SK-N-SH (cell line): ENCODE measurements at regions not wholly inside any gene's neighbourhood (a gene's known extent, or its start where the extent isn't known, plus 50 kb on each side); places are given as distances from the start of the nearest gene placed in this dataset.

Experiments used
- CTCF ChIA-PET: fragments of 300-600, 350-600 bp; formaldehyde crosslinking; extraction: SDS; loops from one replicate; lab custom pipeline; 2021; lab: Yijun Ruan, JAX
- POLR2A ChIA-PET: fragments of 350-600 bp; sonication (Branson Sonifier 250); formaldehyde crosslinking; extraction: SDS; loops from one replicate; lab custom pipeline; 2020; ENCODE audit warnings: antibody characterized with exemption, inconsistent platforms; lab: Yijun Ruan, JAX
- DNase-seq: peaks from one replicate; pipeline ENCODE4 v3.0.0; 2012
- H2AFZ ChIP-seq: fragments of 200-600 bp; sonication (generic); 2 replicates; pipeline ENCODE4 v1.8.1; 2016; ENCODE audit warnings: antibody characterized with exemption, mild to moderate bottlenecking, low read depth
- H3F3A ChIP-seq: fragments of 200-600 bp; sonication (generic); replicated peaks from 2 replicates; pipeline ENCODE3; 2016; ENCODE audit warnings: antibody characterized with exemption, mild to moderate bottlenecking; ENCODE audit not compliant: insufficient read depth
- H3K27ac ChIP-seq, 2 experiments: fragments of 200-500 bp in 1 of 2; fragments of 200-600 bp in 1 of 2; sonication (Bioruptor generic) in 1 of 2; sonication (generic), shearing (Covaris generic) in 1 of 2; 2 replicates each; pipeline versions ENCODE4 v1.5.1 to v1.6.1; 2014 to 2016; ENCODE audit warnings: low read depth in 2 of 2, inconsistent platforms in 1 of 2, low read length in 1 of 2, mild to moderate bottlenecking in 1 of 2, mixed read lengths in 1 of 2
- H3K27me3 ChIP-seq: fragments of 200-600 bp; sonication (generic), shearing (Covaris generic); 2 replicates; pipeline ENCODE4 v1.6.1; 2016; ENCODE audit warnings: mixed run types; ENCODE audit not compliant: insufficient read depth
- H3K36me3 ChIP-seq, 2 experiments: fragments of 200-500 bp in 1 of 2; fragments of 200-600 bp in 1 of 2; sonication (Bioruptor generic) in 1 of 2; sonication (generic) in 1 of 2; replicated peaks in 1 of 2; 2 replicates each; pipeline versions ENCODE3 to v1.5.1; 2014 to 2016; ENCODE audit warnings: low read length in 1 of 2, mild to moderate bottlenecking in 1 of 2; ENCODE audit not compliant: insufficient read depth in 2 of 2, control insufficient read depth in 1 of 2
- H3K4me1 ChIP-seq, 2 experiments: fragments of 200-500 bp in 1 of 2; fragments of 200-600 bp in 1 of 2; sonication (Bioruptor generic) in 1 of 2; sonication (generic), shearing (Covaris generic) in 1 of 2; 2 replicates each; pipeline versions ENCODE4 v1.5.1 to v1.6.1; 2014 to 2016; ENCODE audit warnings: low read depth in 1 of 2, low read length in 1 of 2, mixed run types in 1 of 2; ENCODE audit not compliant: insufficient read depth in 2 of 2, control insufficient read depth in 1 of 2
- H3K4me2 ChIP-seq: fragments of 200-600 bp; sonication (generic), shearing (Covaris generic); 2 replicates; pipeline ENCODE4 v1.6.1; 2017; ENCODE audit warnings: mixed run types
- H3K4me3 ChIP-seq, 2 experiments: fragments of 200-500 bp in 1 of 2; fragments of 200-600 bp in 1 of 2; sonication (Bioruptor generic) in 1 of 2; sonication (generic), shearing (Covaris generic) in 1 of 2; 2 replicates each; pipeline versions ENCODE4 v1.5.1 to v1.8.1; 2014 to 2016; ENCODE audit warnings: low read depth in 2 of 2, inconsistent platforms in 1 of 2, low read length in 1 of 2, mild to moderate bottlenecking in 1 of 2, mixed read lengths in 1 of 2, moderate library complexity in 1 of 2
- H3K79me2 ChIP-seq: fragments of 200-600 bp; sonication (generic); 2 replicates; pipeline ENCODE4 v1.8.1; 2017; ENCODE audit warnings: mild to moderate bottlenecking; ENCODE audit not compliant: insufficient read depth
- H3K9ac ChIP-seq: fragments of 200-600 bp; sonication (generic); 2 replicates; pipeline ENCODE4 v1.6.1; 2017; ENCODE audit warnings: mixed run types
- H3K9me2 ChIP-seq: fragments of 200-600 bp; sonication (generic); 2 replicates; pipeline ENCODE4 v1.6.1; 2017; ENCODE audit warnings: mixed run types
- H3K9me3 ChIP-seq: fragments of 200-600 bp; sonication (generic); 2 replicates; pipeline ENCODE4 v1.6.1; 2017; ENCODE audit warnings: mixed run types, mild to moderate bottlenecking, moderate library complexity
- H4K20me1 ChIP-seq: fragments of 200-600 bp; sonication (generic); 2 replicates; pipeline ENCODE4 v1.6.1; 2017; ENCODE audit warnings: mild to moderate bottlenecking, mixed run types; ENCODE audit not compliant: insufficient read depth
- EP300 ChIP-seq, 2 experiments: IDR thresholded peaks; 2 replicates each; pipeline versions ENCODE4 v1.4.0 to v1.6.1; 2012; ENCODE audit warnings: borderline replicate concordance in 1 of 2, low read depth in 1 of 2, low read length in 1 of 2
- EZH2phosphoT487 ChIP-seq: fragments of 200-600 bp; sonication (generic); IDR thresholded peaks from 2 replicates; pipeline ENCODE4 v1.6.1; 2017; ENCODE audit warnings: low read depth, mixed run types, mild to moderate bottlenecking, antibody characterized with exemption, moderate library complexity, borderline replicate concordance
- FOXM1 ChIP-seq: IDR thresholded peaks from 2 replicates; pipeline ENCODE4 v1.4.0; 2012; ENCODE audit warnings: low read depth, mild to moderate bottlenecking
- GABPA ChIP-seq: IDR thresholded peaks from 2 replicates; pipeline ENCODE4 v1.4.0; 2012; ENCODE audit warnings: low read depth, mild to moderate bottlenecking
- GATA2 ChIP-seq: sonication (generic); formaldehyde crosslinking; IDR thresholded peaks from 2 replicates; pipeline ENCODE4 v1.5.0; 2020; ENCODE audit warnings: mild to moderate bottlenecking, missing genetic modification reagents
- NFIC ChIP-seq: IDR thresholded peaks from 2 replicates; pipeline ENCODE4 v1.4.0; 2012; ENCODE audit warnings: borderline replicate concordance
- POLR2AphosphoS5 ChIP-seq: IDR thresholded peaks from 2 replicates; pipeline ENCODE4 v1.6.1; 2012; ENCODE audit warnings: low read depth, low read length
- RCOR1 ChIP-seq: fragments of 150-350 bp; IDR thresholded peaks from 2 replicates; pipeline ENCODE4 v1.6.1; 2017; ENCODE audit warnings: antibody characterized with exemption, low read length
- RFX5 ChIP-seq: IDR thresholded peaks from 2 replicates; pipeline ENCODE4 v1.6.1; 2012; ENCODE audit warnings: mild to moderate bottlenecking, improper control_type of control experiment, low read length
- RXRA ChIP-seq: IDR thresholded peaks from 2 replicates; pipeline ENCODE4 v1.4.0; 2012; ENCODE audit warnings: low read depth, mild to moderate bottlenecking, borderline replicate concordance
- SIN3A ChIP-seq: IDR thresholded peaks from 2 replicates; pipeline ENCODE4 v1.6.1; 2012; ENCODE audit warnings: low read depth, mild to moderate bottlenecking, low read length, moderate library complexity, borderline replicate concordance
- TAF1 ChIP-seq: IDR thresholded peaks from 2 replicates; pipeline ENCODE4 v1.6.1; 2012; ENCODE audit warnings: low read depth, mild to moderate bottlenecking, low read length, moderate library complexity, borderline replicate concordance
- TCF12 ChIP-seq: IDR thresholded peaks from 2 replicates; pipeline ENCODE4 v1.4.0; 2012
- TEAD4 ChIP-seq: IDR thresholded peaks from 2 replicates; pipeline ENCODE4 v1.4.0; 2012; ENCODE audit warnings: mild to moderate bottlenecking, borderline replicate concordance; ENCODE audit not compliant: insufficient read depth
- TF ChIP-seq, protein P1 (sequence below): IDR thresholded peaks from 2 replicates; pipeline ENCODE4 v1.4.0; 2012; ENCODE audit warnings: low read depth, borderline replicate concordance
- TF ChIP-seq, protein P2 (sequence below): IDR thresholded peaks from 2 replicates; pipeline ENCODE4 v1.4.0; 2012; ENCODE audit warnings: low read depth, borderline replicate concordance

DNA sequence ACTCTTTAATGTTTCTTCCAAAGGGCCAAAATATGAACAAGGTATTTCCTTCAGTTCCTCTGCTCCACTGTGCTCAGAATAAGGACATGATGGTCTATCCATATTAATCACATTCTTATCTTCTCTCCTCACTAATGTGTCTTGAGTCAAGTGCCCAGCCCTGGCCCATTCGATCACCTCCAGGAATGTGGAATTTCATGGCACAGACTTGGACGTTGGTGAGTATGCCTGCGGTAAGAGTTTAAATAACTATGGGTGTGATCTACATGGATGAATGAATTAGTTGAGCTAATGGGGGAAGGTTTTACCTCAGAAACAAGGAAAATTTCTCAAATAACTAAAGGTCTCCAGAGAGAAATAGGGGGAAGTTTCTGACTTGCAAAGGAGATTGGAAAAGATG, 174.0 kb downstream of the NPFFR2 start (continued):
- TF ChIP-seq TAF1: no peak
- TF ChIP-seq POLR2AphosphoS5: no peak
- no peak for TF ChIP-seq GATA2

DNA sequence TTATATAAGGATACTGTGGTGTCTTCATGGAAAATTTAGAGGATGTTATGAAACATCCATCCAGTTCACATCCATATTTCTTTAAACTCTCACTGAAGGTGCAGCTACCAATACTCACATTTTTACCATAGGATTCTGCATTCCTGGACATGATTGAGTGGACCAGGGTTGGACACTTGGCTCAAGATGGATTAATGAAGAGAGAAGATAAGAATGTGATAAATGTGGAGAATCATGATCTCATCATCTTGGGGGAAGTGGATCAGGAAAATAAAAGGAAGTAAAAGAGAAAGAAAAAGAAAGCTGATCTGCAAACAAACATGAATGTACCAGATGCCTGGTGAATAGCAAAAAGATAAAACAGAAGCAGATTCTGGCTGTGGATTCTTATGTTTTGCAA, 175.4 kb downstream of the NPFFR2 start:
- ChIA-PET CTCF (no interaction called here), POLR2A (no interaction called here)
- Histone ChIP-seq H3K9me2 (no peaks in the 10 kb centered on the region), H3K4me1 (no peaks in the 10 kb centered on the region), H3K9me3 (no peaks in the 10 kb centered on the region), H3K4me3 (no peak overlapping the region), H3K9ac (no peak overlapping the region), H3K4me2 (no peak overlapping the region), H3K27ac (no peak overlapping the region), H2AFZ (no peak overlapping the region), H3K79me2 (no peaks in the 10 kb centered on the region), H3F3A (no peaks in the 10 kb centered on the region), H3K36me3 (no peaks in the 10 kb centered on the region), H3K27me3 (no peaks in the 10 kb centered on the region), H4K20me1 (no peaks in the 10 kb centered on the region)
- DNase-seq: no peak
- no peak for TF ChIP-seq TAF1
- no peak for TF ChIP-seq RXRA
- no peak for TF ChIP-seq NFIC
- no peak for TF ChIP-seq SIN3A
- TF ChIP-seq TCF12: no peak
- no peak for TF ChIP-seq EZH2phosphoT487
- no peak for TF ChIP-seq TEAD4
- no peak for TF ChIP-seq RCOR1
- no peak for TF ChIP-seq GATA2
- TF ChIP-seq, protein P1, sequence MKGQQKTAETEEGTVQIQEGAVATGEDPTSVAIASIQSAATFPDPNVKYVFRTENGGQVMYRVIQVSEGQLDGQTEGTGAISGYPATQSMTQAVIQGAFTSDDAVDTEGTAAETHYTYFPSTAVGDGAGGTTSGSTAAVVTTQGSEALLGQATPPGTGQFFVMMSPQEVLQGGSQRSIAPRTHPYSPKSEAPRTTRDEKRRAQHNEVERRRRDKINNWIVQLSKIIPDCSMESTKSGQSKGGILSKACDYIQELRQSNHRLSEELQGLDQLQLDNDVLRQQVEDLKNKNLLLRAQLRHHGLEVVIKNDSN: no peak
- no peak for TF ChIP-seq POLR2AphosphoS5
- no peak for TF ChIP-seq FOXM1
- TF ChIP-seq EP300 (IDR thresholded peaks at IDR 0.05; ENCODE audit: borderline replicate concordance in 1 of 2, low read depth in 1 of 2, low read length in 1 of 2): no peak
- TF ChIP-seq GABPA: no peak
- TF ChIP-seq RFX5: no peak
- TF ChIP-seq, protein P2, sequence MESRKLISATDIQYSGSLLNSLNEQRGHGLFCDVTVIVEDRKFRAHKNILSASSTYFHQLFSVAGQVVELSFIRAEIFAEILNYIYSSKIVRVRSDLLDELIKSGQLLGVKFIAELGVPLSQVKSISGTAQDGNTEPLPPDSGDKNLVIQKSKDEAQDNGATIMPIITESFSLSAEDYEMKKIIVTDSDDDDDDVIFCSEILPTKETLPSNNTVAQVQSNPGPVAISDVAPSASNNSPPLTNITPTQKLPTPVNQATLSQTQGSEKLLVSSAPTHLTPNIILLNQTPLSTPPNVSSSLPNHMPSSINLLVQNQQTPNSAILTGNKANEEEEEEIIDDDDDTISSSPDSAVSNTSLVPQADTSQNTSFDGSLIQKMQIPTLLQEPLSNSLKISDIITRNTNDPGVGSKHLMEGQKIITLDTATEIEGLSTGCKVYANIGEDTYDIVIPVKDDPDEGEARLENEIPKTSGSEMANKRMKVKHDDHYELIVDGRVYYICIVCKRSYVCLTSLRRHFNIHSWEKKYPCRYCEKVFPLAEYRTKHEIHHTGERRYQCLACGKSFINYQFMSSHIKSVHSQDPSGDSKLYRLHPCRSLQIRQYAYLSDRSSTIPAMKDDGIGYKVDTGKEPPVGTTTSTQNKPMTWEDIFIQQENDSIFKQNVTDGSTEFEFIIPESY: no peak
